ENCODE measurements at regions not wholly inside any gene's neighbourhood (a gene's known extent, or its start where the extent isn't known, plus 50 kb on each side); places are given as distances from the start of the nearest gene placed in this dataset.

- TF ChIP-seq CTCF (IDR thresholded peaks at IDR 0.05; ENCODE audit: unreplicated experiment) = no peak
- Mint-ChIP-seq H3K36me3 (ENCODE audit: insufficient read depth) (no peaks in the 10 kb centered on the region), H3K27me3 (peaks cover 4% of the 10 kb centered on the region), H3K4me1 (ENCODE audit: low read depth) (peaks cover 11% of the 10 kb centered on the region), H3K9me3 (ENCODE audit: low read depth) (no peaks in the 10 kb centered on the region), H3K4me3 (ENCODE audit: low read depth) (no peak overlapping the region), H3K27ac (no peak overlapping the region)
- DNase-seq (ENCODE audit: low spot score, unreplicated experiment) = no peak
Measured at GRCh38 chr1:157364612-157365011, 187.7 kb downstream of the FCRL5 start.

- Mint-ChIP-seq H3K4me3 (ENCODE audit: low read depth) (no peak overlapping the region), H3K27ac (no peak overlapping the region), H3K27me3 (peaks cover 4% of the 10 kb centered on the region), H3K4me1 (ENCODE audit: low read depth) (peaks cover 12% of the 10 kb centered on the region), H3K9me3 (ENCODE audit: low read depth) (no peaks in the 10 kb centered on the region), H3K36me3 (ENCODE audit: insufficient read depth) (no peaks in the 10 kb centered on the region)
- peak; percentile 61 for TF ChIP-seq CTCF (IDR thresholded peaks at IDR 0.05; ENCODE audit: unreplicated experiment)
- no peak for DNase-seq (ENCODE audit: low spot score, unreplicated experiment)
Measured at GRCh38 chr1:157363660-157364140, 188.6 kb downstream of the FCRL5 start.

- no peak for DNase-seq (ENCODE audit: low spot score, unreplicated experiment)
- H3K36me3 Mint-ChIP-seq (ENCODE audit: insufficient read depth) = no peaks in the 10 kb centered on the region
- peaks cover 6% of the 10 kb centered on the region for H3K4me1 Mint-ChIP-seq (ENCODE audit: low read depth)
- H3K4me3 Mint-ChIP-seq (ENCODE audit: low read depth) = no peak overlapping the region
- H3K27ac Mint-ChIP-seq = peak overlapping the region; percentile 11
- H3K27me3 Mint-ChIP-seq = no peaks in the 10 kb centered on the region
- TF ChIP-seq CTCF (IDR thresholded peaks at IDR 0.05; ENCODE audit: unreplicated experiment) = no peak
- H3K9me3 Mint-ChIP-seq (ENCODE audit: low read depth) = no peaks in the 10 kb centered on the region
Measured at GRCh38 chr1:157360023-157360390, 192.3 kb downstream of the FCRL5 start.

- DNase-seq (ENCODE audit: low spot score, unreplicated experiment) = no peak
- H3K9me3 Mint-ChIP-seq (ENCODE audit: low read depth) = no peaks in the 10 kb centered on the region
- no peaks in the 10 kb centered on the region for H3K27me3 Mint-ChIP-seq
- H3K27ac Mint-ChIP-seq = peak overlapping the region; percentile 11
- no peaks in the 10 kb centered on the region for H3K36me3 Mint-ChIP-seq (ENCODE audit: insufficient read depth)
- no peak overlapping the region for H3K4me3 Mint-ChIP-seq (ENCODE audit: low read depth)
- H3K4me1 Mint-ChIP-seq (ENCODE audit: low read depth) = peaks cover 6% of the 10 kb centered on the region
- TF ChIP-seq CTCF (IDR thresholded peaks at IDR 0.05; ENCODE audit: unreplicated experiment) = no peak
Measured at GRCh38 chr1:157359314-157360022, 192.8 kb downstream of the FCRL5 start.

GRCh38 chr1:157357111-157357510, 195.2 kb downstream of the FCRL5 start:
- H3K9me3 Mint-ChIP-seq (ENCODE audit: low read depth) = no peaks in the 10 kb centered on the region
- no peak overlapping the region for H3K4me3 Mint-ChIP-seq (ENCODE audit: low read depth)
- no peak overlapping the region for H3K27ac Mint-ChIP-seq
- DNase-seq (ENCODE audit: low spot score, unreplicated experiment) = no peak
- no peaks in the 10 kb centered on the region for H3K27me3 Mint-ChIP-seq
- peaks cover 6% of the 10 kb centered on the region for H3K4me1 Mint-ChIP-seq (ENCODE audit: low read depth)
- no peak for TF ChIP-seq CTCF (IDR thresholded peaks at IDR 0.05; ENCODE audit: unreplicated experiment)
- no peaks in the 10 kb centered on the region for H3K36me3 Mint-ChIP-seq (ENCODE audit: insufficient read depth)

All from progenitor cell of endocrine pancreas (in vitro differentiated cells).